ENCODE measurements at regions not wholly inside any gene's neighbourhood (a gene's known extent, or its start where the extent isn't known, plus 50 kb on each side); places are given as distances from the start of the nearest gene placed in this dataset.

GRCh38 chrX:77174680-77175519, 272.3 kb upstream of the FGF16 start:
- H2AK5ac ChIP-seq (ENCODE audit: insufficient read length, low read length): no peak overlapping the region
- no peak overlapping the region for H3K23ac ChIP-seq (ENCODE audit: insufficient read length, low read depth, low read length)
- peaks cover 0 to 3% (median 2%) of the 10 kb centered on the region in 3 experiments; a peak in 3 of 7 replicates for H3K36me3 Mint-ChIP-seq (ENCODE audit: insufficient read depth in 1 of 3, low read depth in 3 of 3)
- H4K8ac ChIP-seq (replicated peaks; ENCODE audit: insufficient read length, low read depth, low read length): no peak overlapping the region
- H2AFZ ChIP-seq (ENCODE audit: low read length): no peak overlapping the region
- H2BK120ac ChIP-seq (ENCODE audit: low read depth, low read length, poor library complexity, severe bottlenecking): no peak overlapping the region
- H4K91ac ChIP-seq (ENCODE audit: insufficient read length, low read depth, low read length): no peak overlapping the region
- H2BK12ac ChIP-seq (ENCODE audit: insufficient read length, low read depth, low read length): no peak overlapping the region
- H2BK5ac ChIP-seq (ENCODE audit: insufficient read length, low read length): no peak overlapping the region
- H4K5ac ChIP-seq (ENCODE audit: insufficient read length, low read depth, low read length): no peak overlapping the region
- no peak overlapping the region for H3K27ac Mint-ChIP-seq
- no CpG with 5 or more reads among the region's 2 CpGs for WGBS (ENCODE audit: extremely low coverage, insufficient read length, low lambda C conversion rate)
- no peaks in the 10 kb centered on the region for H4K20me1 ChIP-seq (ENCODE audit: control insufficient read depth, insufficient read depth, insufficient read length)
- TF ChIP-seq CTCF (conservative IDR thresholded peaks at IDR 0.05): no peak
- H3K56ac ChIP-seq (ENCODE audit: insufficient read length, low read depth, low read length): no peak overlapping the region
- H3K9me3 Mint-ChIP-seq: peaks cover 74 to 89% of the 10 kb centered on the region in 2 experiments
- no peaks in the 10 kb centered on the region for H3K4me1 ChIP-seq (ENCODE audit: insufficient read depth, low read length)
- H3K79me2 ChIP-seq (ENCODE audit: insufficient read depth, low read length): no peaks in the 10 kb centered on the region
- no peak overlapping the region for H3K4ac ChIP-seq (ENCODE audit: low read depth, low read length)
- no peak overlapping the region for H3K18ac ChIP-seq (ENCODE audit: insufficient read length, low read depth, low read length)
- no peak overlapping the region for H3K4me3 Mint-ChIP-seq
- no peak overlapping the region for H3T11ph ChIP-seq (ENCODE audit: low read length)
- H3K27me3 ChIP-seq (ENCODE audit: insufficient read depth, low read length): no peaks in the 10 kb centered on the region
- no peak overlapping the region for H2BK15ac ChIP-seq (ENCODE audit: low read depth, low read length)
- H3K27ac ChIP-seq (ENCODE audit: insufficient read length, low read depth, low read length): no peak overlapping the region
- peaks cover 52% of the 10 kb centered on the region for H3K9me3 ChIP-seq (ENCODE audit: control insufficient read depth, low read depth, low read length)
- H2BK20ac ChIP-seq (ENCODE audit: low read depth, low read length, poor library complexity, severe bottlenecking): no peak overlapping the region
- no peak overlapping the region for H3K4me2 ChIP-seq (ENCODE audit: insufficient read depth, insufficient read length, low read length)
- no peak overlapping the region for H3K14ac ChIP-seq (ENCODE audit: insufficient read depth, low read length)
- H3K79me1 ChIP-seq (ENCODE audit: insufficient read depth, low read depth, low read length, poor library complexity, severe bottlenecking): no peaks in the 10 kb centered on the region
- H3K23me2 ChIP-seq (ENCODE audit: insufficient read length, low read depth, low read length, poor library complexity, severe bottlenecking): no peaks in the 10 kb centered on the region
- H3K27me3 Mint-ChIP-seq (ENCODE audit: low read depth): no peaks in the 10 kb centered on the region
- DNase-seq: no peak
- no peak overlapping the region for H3K9ac ChIP-seq (ENCODE audit: extremely low read depth, insufficient read length, low read length)
- no peaks in the 10 kb centered on the region for H3K4me1 Mint-ChIP-seq

All from H9 (cell line).